ENCODE measurements at regions not wholly inside any gene's neighbourhood (a gene's known extent, or its start where the extent isn't known, plus 50 kb on each side); places are given as distances from the start of the nearest gene placed in this dataset.

DNA sequence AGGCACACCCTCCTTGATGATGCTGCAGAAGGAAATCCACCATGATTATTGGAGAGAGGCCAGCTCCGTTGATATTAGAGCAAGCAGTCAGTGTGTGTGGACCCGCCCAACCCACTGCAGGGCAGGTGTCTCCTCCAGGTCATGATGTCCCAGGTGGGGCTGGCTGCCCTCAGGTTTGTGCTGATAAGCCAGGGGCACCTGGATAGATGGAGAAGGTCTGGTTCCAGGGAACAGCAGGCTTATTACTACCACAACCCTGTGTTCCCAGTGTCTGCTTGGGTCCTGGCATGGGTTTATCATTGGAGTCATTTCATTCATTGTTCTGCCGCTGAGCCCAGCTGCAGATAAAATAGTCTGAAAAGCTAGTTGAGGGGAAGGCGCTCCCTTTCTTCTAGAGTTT lies 181.1 kb upstream of the NECTIN1 start:
- TF ChIP-seq, protein P1, sequence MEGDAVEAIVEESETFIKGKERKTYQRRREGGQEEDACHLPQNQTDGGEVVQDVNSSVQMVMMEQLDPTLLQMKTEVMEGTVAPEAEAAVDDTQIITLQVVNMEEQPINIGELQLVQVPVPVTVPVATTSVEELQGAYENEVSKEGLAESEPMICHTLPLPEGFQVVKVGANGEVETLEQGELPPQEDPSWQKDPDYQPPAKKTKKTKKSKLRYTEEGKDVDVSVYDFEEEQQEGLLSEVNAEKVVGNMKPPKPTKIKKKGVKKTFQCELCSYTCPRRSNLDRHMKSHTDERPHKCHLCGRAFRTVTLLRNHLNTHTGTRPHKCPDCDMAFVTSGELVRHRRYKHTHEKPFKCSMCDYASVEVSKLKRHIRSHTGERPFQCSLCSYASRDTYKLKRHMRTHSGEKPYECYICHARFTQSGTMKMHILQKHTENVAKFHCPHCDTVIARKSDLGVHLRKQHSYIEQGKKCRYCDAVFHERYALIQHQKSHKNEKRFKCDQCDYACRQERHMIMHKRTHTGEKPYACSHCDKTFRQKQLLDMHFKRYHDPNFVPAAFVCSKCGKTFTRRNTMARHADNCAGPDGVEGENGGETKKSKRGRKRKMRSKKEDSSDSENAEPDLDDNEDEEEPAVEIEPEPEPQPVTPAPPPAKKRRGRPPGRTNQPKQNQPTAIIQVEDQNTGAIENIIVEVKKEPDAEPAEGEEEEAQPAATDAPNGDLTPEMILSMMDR (IDR thresholded peaks at IDR 0.05; ENCODE audit: insufficient read depth, low read depth, low read length): no peak
- no peak for TF ChIP-seq EZH2 (IDR thresholded peaks at IDR 0.05; ENCODE audit: insufficient read depth, low read length)

Measured in astrocyte (in vitro differentiated cells and primary cell).